MM.1S (cell line): ENCODE measurements at regions not wholly inside any gene's neighbourhood (a gene's known extent, or its start where the extent isn't known, plus 50 kb on each side); places are given as distances from the start of the nearest gene placed in this dataset.

Source experiments
- DNase-seq: peaks from one replicate; pipeline ENCODE4 v3.0.0-alpha.2; 2015
- H2AFZ ChIP-seq: fragments of 300-600 bp; sonication (generic); 2 replicates; pipeline ENCODE4 v1.6.0; 2016; ENCODE audit warnings: antibody characterized with exemption, low read length
- H3F3A ChIP-seq: fragments of 300-600 bp; sonication (generic); 2 replicates; pipeline ENCODE4 v1.6.1; 2016; ENCODE audit warnings: mild to moderate bottlenecking, antibody characterized with exemption, low read length, moderate library complexity, mixed read lengths; ENCODE audit not compliant: insufficient read depth
- H3K27ac ChIP-seq: fragments of 300-600 bp; sonication (generic); 2 replicates; pipeline ENCODE4 v1.5.1; 2016; ENCODE audit warnings: mild to moderate bottlenecking, low read length
- H3K27me3 ChIP-seq: fragments of 300-600 bp; sonication (generic); replicated peaks from 2 replicates; pipeline ENCODE4 v1.6.0; 2016; ENCODE audit warnings: low read length; ENCODE audit not compliant: insufficient read depth
- H3K36me3 ChIP-seq: fragments of 300-600 bp; sonication (generic); replicated peaks from 2 replicates; pipeline ENCODE4 v1.6.1; 2016; ENCODE audit warnings: mild to moderate bottlenecking, low read length, mixed read lengths; ENCODE audit not compliant: insufficient read depth
- H3K4me1 ChIP-seq: fragments of 300-600 bp; sonication (generic); 2 replicates; pipeline ENCODE4 v1.6.1; 2016; ENCODE audit warnings: low read length, mixed read lengths
- H3K4me2 ChIP-seq: fragments of 300-600 bp; sonication (generic); 2 replicates; pipeline ENCODE4 v1.6.0; 2016; ENCODE audit warnings: low read depth, low read length
- H3K4me3 ChIP-seq: fragments of 300-600 bp; sonication (generic); 2 replicates; pipeline ENCODE4 v1.5.1; 2016; ENCODE audit warnings: low read length, mixed read lengths
- H3K79me2 ChIP-seq: fragments of 300-600 bp; sonication (generic); 2 replicates; pipeline ENCODE4 v1.6.1; 2016; ENCODE audit warnings: mixed run types, low read length, mixed read lengths
- H3K9ac ChIP-seq: fragments of 300-600 bp; sonication (generic); 2 replicates; pipeline ENCODE4 v1.6.1; 2016; ENCODE audit warnings: low read length, mixed read lengths
- H3K9me2 ChIP-seq: fragments of 300-600 bp; sonication (generic); replicated peaks from 2 replicates; pipeline ENCODE4 v1.6.1; 2016; ENCODE audit warnings: mild to moderate bottlenecking, low read length, mixed read lengths; ENCODE audit not compliant: insufficient read depth
- H3K9me3 ChIP-seq: fragments of 300-600 bp; sonication (generic); replicated peaks from 2 replicates; pipeline ENCODE4 v1.6.1; 2016; ENCODE audit warnings: mild to moderate bottlenecking, low read length, mixed read lengths; ENCODE audit not compliant: insufficient read depth
- H4K20me1 ChIP-seq: fragments of 300-600 bp; sonication (generic); 2 replicates; pipeline ENCODE4 v1.6.1; 2016; ENCODE audit warnings: mild to moderate bottlenecking, low read length, moderate library complexity, mixed read lengths; ENCODE audit not compliant: insufficient read depth
- EZH2 ChIP-seq: fragments of 300-600 bp; sonication (generic); optimal IDR thresholded peaks from 2 replicates; pipeline ENCODE3; 2017; ENCODE audit warnings: low read depth, mild to moderate bottlenecking, antibody characterized with exemption, low read length, mixed read lengths
- EZH2phosphoT487 ChIP-seq: fragments of 300-600 bp; sonication (generic); IDR thresholded peaks from 2 replicates; pipeline ENCODE4 v1.6.1; 2018; ENCODE audit warnings: antibody characterized with exemption, low read length
- TF ChIP-seq, protein P1 (sequence below): fragments of 300-600 bp; sonication (generic); IDR thresholded peaks from 2 replicates; pipeline ENCODE4 v1.5.1; 2016; ENCODE audit warnings: antibody characterized with exemption, low read length, mixed read lengths

DNA sequence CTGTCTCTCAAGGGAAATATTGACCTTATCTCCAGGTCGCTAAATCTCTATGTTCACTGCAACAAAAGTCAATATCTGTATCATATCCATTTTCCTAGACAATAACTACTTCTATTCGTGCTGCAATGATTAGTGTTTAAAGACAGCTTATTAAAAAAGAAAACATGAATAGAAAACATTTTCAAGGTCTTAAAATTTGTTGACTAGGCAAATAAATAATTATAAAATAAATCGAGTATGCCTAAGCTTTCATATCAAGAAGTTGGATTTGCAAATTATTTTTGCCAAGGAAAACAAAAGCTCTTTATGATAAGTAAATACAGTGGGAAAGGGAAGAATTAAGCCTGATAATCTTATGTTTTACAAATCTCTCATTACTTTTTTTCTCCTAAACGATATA, 428.5 kb downstream of the NUP35 start:
- no peaks in the 10 kb centered on the region for H3K9me2 ChIP-seq
- H3K4me2 ChIP-seq, result no peak overlapping the region
- no peaks in the 10 kb centered on the region for H3K27me3 ChIP-seq
- H3K27ac ChIP-seq, result no peak overlapping the region
- H3K4me1 ChIP-seq, result no peaks in the 10 kb centered on the region
- no peaks in the 10 kb centered on the region for H3K36me3 ChIP-seq
- H3K9me3 ChIP-seq, result no peaks in the 10 kb centered on the region
- H3K79me2 ChIP-seq, result no peaks in the 10 kb centered on the region
- H3F3A ChIP-seq, result no peaks in the 10 kb centered on the region
- DNase-seq, result no peak
- no peak overlapping the region for H3K4me3 ChIP-seq
- no peak overlapping the region for H2AFZ ChIP-seq
- no peak overlapping the region for H3K9ac ChIP-seq
- TF ChIP-seq EZH2phosphoT487 (no peak), EZH2 (no peak)
- TF ChIP-seq, protein P1, sequence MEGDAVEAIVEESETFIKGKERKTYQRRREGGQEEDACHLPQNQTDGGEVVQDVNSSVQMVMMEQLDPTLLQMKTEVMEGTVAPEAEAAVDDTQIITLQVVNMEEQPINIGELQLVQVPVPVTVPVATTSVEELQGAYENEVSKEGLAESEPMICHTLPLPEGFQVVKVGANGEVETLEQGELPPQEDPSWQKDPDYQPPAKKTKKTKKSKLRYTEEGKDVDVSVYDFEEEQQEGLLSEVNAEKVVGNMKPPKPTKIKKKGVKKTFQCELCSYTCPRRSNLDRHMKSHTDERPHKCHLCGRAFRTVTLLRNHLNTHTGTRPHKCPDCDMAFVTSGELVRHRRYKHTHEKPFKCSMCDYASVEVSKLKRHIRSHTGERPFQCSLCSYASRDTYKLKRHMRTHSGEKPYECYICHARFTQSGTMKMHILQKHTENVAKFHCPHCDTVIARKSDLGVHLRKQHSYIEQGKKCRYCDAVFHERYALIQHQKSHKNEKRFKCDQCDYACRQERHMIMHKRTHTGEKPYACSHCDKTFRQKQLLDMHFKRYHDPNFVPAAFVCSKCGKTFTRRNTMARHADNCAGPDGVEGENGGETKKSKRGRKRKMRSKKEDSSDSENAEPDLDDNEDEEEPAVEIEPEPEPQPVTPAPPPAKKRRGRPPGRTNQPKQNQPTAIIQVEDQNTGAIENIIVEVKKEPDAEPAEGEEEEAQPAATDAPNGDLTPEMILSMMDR, result no peak
- H4K20me1 ChIP-seq, result no peaks in the 10 kb centered on the region

DNA sequence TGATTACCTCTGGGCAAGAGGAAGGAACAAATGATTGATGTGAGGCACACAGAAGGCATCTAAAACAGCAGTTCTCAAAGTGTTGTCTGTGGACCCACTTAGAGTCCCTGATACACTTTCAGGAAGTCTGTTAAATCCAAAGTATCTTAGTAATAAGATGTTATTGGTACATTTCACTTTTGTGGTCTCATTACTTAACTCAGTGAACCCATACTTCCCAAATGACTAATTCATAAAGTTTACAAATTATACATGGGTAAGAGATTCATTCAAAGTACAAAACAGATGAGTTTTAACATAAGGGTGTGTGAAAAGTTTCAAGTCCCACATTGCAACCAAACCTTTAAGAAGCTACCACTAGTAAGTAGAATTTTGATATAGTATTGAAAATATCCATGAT, 440.5 kb downstream of the NUP35 start:
- H3K4me2 ChIP-seq, result no peak overlapping the region
- no peak overlapping the region for H3K4me3 ChIP-seq
- H3K9me2 ChIP-seq, result no peaks in the 10 kb centered on the region
- TF ChIP-seq EZH2, result no peak
- TF ChIP-seq EZH2phosphoT487, result no peak
- no peak for DNase-seq
- no peaks in the 10 kb centered on the region for H3K9me3 ChIP-seq
- H3K36me3 ChIP-seq, result no peaks in the 10 kb centered on the region
- H3K79me2 ChIP-seq, result no peaks in the 10 kb centered on the region
- H3K27me3 ChIP-seq, result no peaks in the 10 kb centered on the region
- H2AFZ ChIP-seq, result no peak overlapping the region
- H3K4me1 ChIP-seq, result no peaks in the 10 kb centered on the region
- no peaks in the 10 kb centered on the region for H4K20me1 ChIP-seq
- H3F3A ChIP-seq, result no peaks in the 10 kb centered on the region
- H3K27ac ChIP-seq, result no peak overlapping the region
- no peak overlapping the region for H3K9ac ChIP-seq

DNA sequence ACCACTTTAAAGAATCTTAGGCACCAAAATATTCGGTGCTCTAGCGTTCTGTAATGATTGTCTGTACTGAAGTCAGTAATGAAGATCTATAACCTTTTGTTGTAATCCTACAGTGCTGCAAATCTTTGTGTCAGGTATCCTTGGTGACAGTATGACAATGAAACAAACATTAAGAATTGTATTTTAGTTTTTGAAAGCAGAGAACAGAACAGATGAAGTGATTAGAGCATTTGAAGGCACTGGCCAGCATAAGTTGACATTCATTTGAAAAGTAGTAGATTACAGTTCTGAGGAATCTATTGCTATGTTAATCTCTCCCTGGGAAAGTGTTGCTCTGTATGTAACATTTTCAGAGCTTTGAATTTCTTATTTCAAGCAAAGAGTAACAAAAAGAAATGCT, 451.2 kb downstream of the NUP35 start:
- no peaks in the 10 kb centered on the region for H4K20me1 ChIP-seq
- no peaks in the 10 kb centered on the region for H3K36me3 ChIP-seq
- DNase-seq, result no peak
- TF ChIP-seq EZH2phosphoT487 (no peak), EZH2 (no peak)
- TF ChIP-seq, protein P1, result no peak
- H3K9me3 ChIP-seq, result no peaks in the 10 kb centered on the region
- no peaks in the 10 kb centered on the region for H3K9me2 ChIP-seq
- H3K9ac ChIP-seq, result no peak overlapping the region
- no peak overlapping the region for H2AFZ ChIP-seq
- no peaks in the 10 kb centered on the region for H3K79me2 ChIP-seq
- H3K4me2 ChIP-seq, result no peak overlapping the region
- H3K27ac ChIP-seq, result no peak overlapping the region
- H3K27me3 ChIP-seq, result no peaks in the 10 kb centered on the region
- no peaks in the 10 kb centered on the region for H3K4me1 ChIP-seq
- H3F3A ChIP-seq, result no peaks in the 10 kb centered on the region
- no peak overlapping the region for H3K4me3 ChIP-seq

DNA sequence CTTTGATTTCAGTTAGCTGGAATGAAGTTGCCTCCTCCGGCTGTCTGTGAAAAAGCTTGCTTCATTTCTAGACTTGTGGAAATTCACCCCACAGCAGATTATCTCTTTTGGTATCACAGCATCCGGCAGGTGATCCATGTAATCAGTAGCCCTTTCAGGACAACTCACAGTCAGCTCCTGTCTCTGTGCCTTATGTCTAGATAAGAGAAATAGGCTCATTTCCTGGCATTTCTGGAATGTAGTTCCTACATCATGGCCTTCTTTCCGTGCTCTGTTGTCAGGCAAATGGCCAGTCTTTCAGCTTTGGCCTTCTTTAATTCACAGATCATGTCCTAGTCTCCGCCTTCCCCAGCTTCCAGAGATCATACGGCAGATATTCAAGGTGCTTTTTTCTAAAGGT, 455.4 kb downstream of the NUP35 start:
- H3K4me3 ChIP-seq, result no peak overlapping the region
- H2AFZ ChIP-seq, result no peak overlapping the region
- H3K79me2 ChIP-seq, result no peaks in the 10 kb centered on the region
- no peak for DNase-seq
- no peaks in the 10 kb centered on the region for H3K9me2 ChIP-seq
- no peak for TF ChIP-seq EZH2
- TF ChIP-seq EZH2phosphoT487, result no peak
- TF ChIP-seq, protein P1, result no peak
- no peak overlapping the region for H3K27ac ChIP-seq
- no peaks in the 10 kb centered on the region for H3K27me3 ChIP-seq
- H3K4me2 ChIP-seq, result no peak overlapping the region
- H3F3A ChIP-seq, result no peaks in the 10 kb centered on the region
- H3K9me3 ChIP-seq, result no peaks in the 10 kb centered on the region
- H4K20me1 ChIP-seq, result no peaks in the 10 kb centered on the region
- H3K9ac ChIP-seq, result no peak overlapping the region
- no peaks in the 10 kb centered on the region for H3K4me1 ChIP-seq
- no peaks in the 10 kb centered on the region for H3K36me3 ChIP-seq
